SK-N-SH (cell line): ENCODE measurements at regions not wholly inside any gene's neighbourhood (a gene's known extent, or its start where the extent isn't known, plus 50 kb on each side); places are given as distances from the start of the nearest gene placed in this dataset.

ENCODE experiments used
- CTCF ChIP-seq: fragments of 200-600 bp; sonication (generic); IDR thresholded peaks from 2 replicates; pipeline ENCODE4 v1.6.1; 2017; ENCODE audit warnings: antibody characterized with exemption, mild to moderate bottlenecking, moderate library complexity
- EP300 ChIP-seq, 2 experiments: IDR thresholded peaks; 2 replicates each; pipeline versions ENCODE4 v1.4.0 to v1.6.1; 2012; ENCODE audit warnings: borderline replicate concordance in 1 of 2, low read depth in 1 of 2, low read length in 1 of 2
- EZH2phosphoT487 ChIP-seq: fragments of 200-600 bp; sonication (generic); IDR thresholded peaks from 2 replicates; pipeline ENCODE4 v1.6.1; 2017; ENCODE audit warnings: low read depth, mixed run types, mild to moderate bottlenecking, antibody characterized with exemption, moderate library complexity, borderline replicate concordance
- FOXM1 ChIP-seq: IDR thresholded peaks from 2 replicates; pipeline ENCODE4 v1.4.0; 2012; ENCODE audit warnings: low read depth, mild to moderate bottlenecking
- GATA2 ChIP-seq: sonication (generic); formaldehyde crosslinking; IDR thresholded peaks from 2 replicates; pipeline ENCODE4 v1.5.0; 2020; ENCODE audit warnings: mild to moderate bottlenecking, missing genetic modification reagents
- JUND ChIP-seq: IDR thresholded peaks from 2 replicates; pipeline ENCODE4 v1.4.0; 2012
- MXI1 ChIP-seq: IDR thresholded peaks from 2 replicates; pipeline ENCODE4 v1.6.1; 2012; ENCODE audit warnings: mild to moderate bottlenecking, low read depth, low read length, improper control_type of control experiment
- REST ChIP-seq: IDR thresholded peaks from 2 replicates; pipeline ENCODE4 v1.6.1; 2012; ENCODE audit warnings: mild to moderate bottlenecking, low read depth, low read length, moderate library complexity
- YY1 ChIP-seq: IDR thresholded peaks from 2 replicates; pipeline ENCODE4 v1.4.0; 2012; ENCODE audit warnings: low read depth, mild to moderate bottlenecking
- TF ChIP-seq, protein P1 (sequence below): IDR thresholded peaks from 2 replicates; pipeline ENCODE4 v1.4.0; 2012; ENCODE audit warnings: low read depth
- TF ChIP-seq, protein P2 (sequence below): IDR thresholded peaks from 2 replicates; pipeline ENCODE4 v1.4.0; 2012; ENCODE audit warnings: low read depth, borderline replicate concordance

DNA sequence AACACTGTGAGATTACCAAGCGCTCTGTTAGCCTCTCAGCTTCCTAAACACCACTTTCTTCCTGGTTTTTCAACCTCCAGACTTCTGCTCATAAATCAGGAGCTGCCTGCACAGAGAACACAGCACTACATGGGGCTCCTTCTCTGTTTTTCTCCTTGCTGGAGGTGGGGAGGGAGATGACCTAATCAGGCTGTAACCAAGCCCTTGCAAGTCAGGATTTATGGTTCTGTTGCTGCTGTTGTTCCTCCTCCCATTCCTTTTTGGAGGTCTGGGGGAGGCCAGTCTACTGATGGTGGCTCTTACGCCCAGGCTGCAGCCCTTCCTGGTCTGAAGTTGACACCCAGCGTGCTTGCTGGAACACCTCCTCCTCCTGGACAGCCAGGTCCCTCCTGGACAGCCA lies 80.9 kb upstream of the AJAP1 start:
- no peak for TF ChIP-seq CTCF
- TF ChIP-seq, protein P1, sequence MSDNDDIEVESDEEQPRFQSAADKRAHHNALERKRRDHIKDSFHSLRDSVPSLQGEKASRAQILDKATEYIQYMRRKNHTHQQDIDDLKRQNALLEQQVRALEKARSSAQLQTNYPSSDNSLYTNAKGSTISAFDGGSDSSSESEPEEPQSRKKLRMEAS, result no peak
- no peak for TF ChIP-seq GATA2 (CRISPR knock-in tag)
- no peak for TF ChIP-seq EP300 (IDR thresholded peaks at IDR 0.05; ENCODE audit: borderline replicate concordance in 1 of 2, low read depth in 1 of 2, low read length in 1 of 2)
- no peak for TF ChIP-seq REST
- no peak for TF ChIP-seq JUND
- no peak for TF ChIP-seq EZH2phosphoT487
- no peak for TF ChIP-seq MXI1
- TF ChIP-seq, protein P2, sequence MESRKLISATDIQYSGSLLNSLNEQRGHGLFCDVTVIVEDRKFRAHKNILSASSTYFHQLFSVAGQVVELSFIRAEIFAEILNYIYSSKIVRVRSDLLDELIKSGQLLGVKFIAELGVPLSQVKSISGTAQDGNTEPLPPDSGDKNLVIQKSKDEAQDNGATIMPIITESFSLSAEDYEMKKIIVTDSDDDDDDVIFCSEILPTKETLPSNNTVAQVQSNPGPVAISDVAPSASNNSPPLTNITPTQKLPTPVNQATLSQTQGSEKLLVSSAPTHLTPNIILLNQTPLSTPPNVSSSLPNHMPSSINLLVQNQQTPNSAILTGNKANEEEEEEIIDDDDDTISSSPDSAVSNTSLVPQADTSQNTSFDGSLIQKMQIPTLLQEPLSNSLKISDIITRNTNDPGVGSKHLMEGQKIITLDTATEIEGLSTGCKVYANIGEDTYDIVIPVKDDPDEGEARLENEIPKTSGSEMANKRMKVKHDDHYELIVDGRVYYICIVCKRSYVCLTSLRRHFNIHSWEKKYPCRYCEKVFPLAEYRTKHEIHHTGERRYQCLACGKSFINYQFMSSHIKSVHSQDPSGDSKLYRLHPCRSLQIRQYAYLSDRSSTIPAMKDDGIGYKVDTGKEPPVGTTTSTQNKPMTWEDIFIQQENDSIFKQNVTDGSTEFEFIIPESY, result no peak
- no peak for TF ChIP-seq YY1
- no peak for TF ChIP-seq FOXM1
